GM21423 (cell line): ENCODE measurements at regions not wholly inside any gene's neighbourhood (a gene's known extent, or its start where the extent isn't known, plus 50 kb on each side); places are given as distances from the start of the nearest gene placed in this dataset.

ENCODE experiments used
- ATAC-seq: cut with Tn5 transposase; IDR thresholded peaks from one replicate; pipeline ENCODE4 v1.9.1; 2021; ENCODE audit warnings: mild to moderate bottlenecking, moderate library complexity; ENCODE audit not compliant: unreplicated experiment

- no peak for ATAC-seq
Measured at GRCh38 chr15:62567501-62567900, 402.4 kb upstream of the C2CD4B start.

GRCh38 chr15:62568004-62568403 is 402.9 kb upstream of the C2CD4B start:
- ATAC-seq = no peak

- no peak for ATAC-seq
Measured at GRCh38 chr15:62568702-62569101, 403.6 kb upstream of the C2CD4B start.

GRCh38 chr15:62569460-62570404 is 404.6 kb upstream of the C2CD4B start:
- no peak for ATAC-seq

GRCh38 chr15:62570405-62570783 is 405.3 kb upstream of the C2CD4B start:
- ATAC-seq = no peak

GRCh38 chr15:62571072-62571471 is 406.0 kb upstream of the C2CD4B start:
- ATAC-seq = no peak

GRCh38 chr15:62572797-62573196 is 407.7 kb upstream of the C2CD4B start:
- no peak for ATAC-seq

- ATAC-seq = no peak
Measured at GRCh38 chr15:62573876-62574275, 408.8 kb upstream of the C2CD4B start.

GRCh38 chr15:62578546-62578945 is 413.5 kb upstream of the C2CD4B start:
- ATAC-seq = no peak

GRCh38 chr15:62578960-62579359 is 413.9 kb upstream of the C2CD4B start:
- no peak for ATAC-seq

GRCh38 chr15:62579842-62580241 is 414.8 kb upstream of the C2CD4B start:
- no peak for ATAC-seq

- no peak for ATAC-seq
Measured at GRCh38 chr15:62582580-62582979, 417.5 kb upstream of the C2CD4B start.

- no peak for ATAC-seq
Measured at GRCh38 chr15:62584301-62585235, 419.5 kb upstream of the C2CD4B start.

GRCh38 chr15:62588938-62589670 is 424.0 kb upstream of the C2CD4B start:
- ATAC-seq = no peak

- no peak for ATAC-seq
Measured at GRCh38 chr15:62591842-62592838, 427.1 kb upstream of the C2CD4B start.

- ATAC-seq = no peak
Measured at GRCh38 chr15:62592920-62593319, 427.8 kb upstream of the C2CD4B start.

GRCh38 chr15:62593681-62594399 is 428.8 kb upstream of the C2CD4B start:
- ATAC-seq = no peak

GRCh38 chr15:62598217-62598616 is 433.1 kb upstream of the C2CD4B start:
- ATAC-seq = no peak
